GM19372 (cell line): ENCODE measurements at regions not wholly inside any gene's neighbourhood (a gene's known extent, or its start where the extent isn't known, plus 50 kb on each side); places are given as distances from the start of the nearest gene placed in this dataset.

Experiments used
- ATAC-seq: cut with Tn5 transposase; IDR thresholded peaks from one replicate; pipeline ENCODE4 v1.9.1; 2021; ENCODE audit warnings: mild to moderate bottlenecking, low read depth, moderate library complexity; ENCODE audit not compliant: unreplicated experiment

DNA sequence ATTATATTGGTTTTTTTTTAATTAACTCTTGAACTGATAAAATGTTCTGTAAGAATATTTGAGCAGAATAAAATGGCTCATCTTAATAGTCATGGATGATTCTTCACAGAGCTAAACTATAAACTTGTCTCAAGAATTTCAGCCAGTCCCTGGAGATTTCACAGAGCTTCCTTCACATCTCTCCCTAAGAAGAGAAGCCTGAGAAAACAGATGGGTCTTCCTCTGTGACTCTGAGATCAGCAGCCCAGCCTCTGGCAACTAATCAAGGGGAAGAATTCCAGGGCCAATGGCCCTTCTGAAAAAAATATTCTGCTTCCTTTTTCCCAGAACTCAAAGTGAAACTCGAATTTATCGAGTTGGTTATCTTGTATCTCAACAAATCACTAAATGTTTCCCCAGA lies 122.2 kb upstream of the ITGA1 start:
- no peak for ATAC-seq

DNA sequence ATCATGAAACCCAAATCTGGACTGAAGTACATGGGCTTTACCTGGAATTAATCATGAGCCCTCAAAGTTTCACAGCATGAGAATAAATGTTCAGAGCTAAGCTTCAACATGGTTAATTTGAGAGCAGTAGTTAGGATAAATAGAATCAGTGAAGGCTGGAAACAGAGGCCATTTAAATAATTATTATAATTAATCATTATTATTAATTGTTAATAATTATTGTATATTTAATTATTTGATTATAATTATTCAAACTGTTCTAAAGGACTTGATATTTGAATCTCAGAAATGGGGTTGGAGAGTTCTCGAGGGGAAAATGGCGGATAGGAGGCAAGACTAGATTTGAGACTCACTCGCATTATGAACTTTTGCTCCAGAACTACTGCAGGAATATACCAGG lies 119.6 kb upstream of the ITGA1 start:
- no peak for ATAC-seq

DNA sequence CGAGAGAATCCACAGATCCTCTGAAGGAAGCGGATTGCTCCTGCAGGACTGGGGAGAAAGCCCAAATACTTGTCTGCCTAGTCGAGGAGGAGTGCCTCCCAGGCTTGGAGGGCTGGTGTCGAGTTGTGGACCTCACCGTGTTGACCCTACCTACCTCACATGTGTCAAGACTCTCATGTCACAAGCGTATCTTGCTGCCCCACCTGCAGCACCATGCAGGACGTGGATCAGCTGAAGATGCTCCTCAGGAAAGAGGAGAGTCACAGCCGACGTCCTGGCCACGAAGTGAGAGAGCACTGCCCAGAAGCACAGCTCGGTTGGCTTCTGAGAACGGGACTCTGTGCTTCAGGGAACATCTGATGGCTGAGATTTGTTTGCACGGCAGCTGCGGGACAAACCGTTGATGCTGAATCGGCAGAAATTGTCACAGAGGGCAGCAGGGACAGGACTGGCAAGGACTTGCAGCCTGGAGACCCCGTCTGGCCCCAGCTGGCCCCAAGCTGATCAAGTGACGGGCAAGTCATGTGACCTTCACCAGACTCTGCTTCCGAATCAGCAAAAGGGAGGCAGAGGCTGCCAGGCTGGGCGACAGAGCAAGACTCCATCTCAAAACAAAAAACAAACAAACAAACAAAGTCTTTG lies 119.1 kb upstream of the ITGA1 start:
- ATAC-seq = no peak

DNA sequence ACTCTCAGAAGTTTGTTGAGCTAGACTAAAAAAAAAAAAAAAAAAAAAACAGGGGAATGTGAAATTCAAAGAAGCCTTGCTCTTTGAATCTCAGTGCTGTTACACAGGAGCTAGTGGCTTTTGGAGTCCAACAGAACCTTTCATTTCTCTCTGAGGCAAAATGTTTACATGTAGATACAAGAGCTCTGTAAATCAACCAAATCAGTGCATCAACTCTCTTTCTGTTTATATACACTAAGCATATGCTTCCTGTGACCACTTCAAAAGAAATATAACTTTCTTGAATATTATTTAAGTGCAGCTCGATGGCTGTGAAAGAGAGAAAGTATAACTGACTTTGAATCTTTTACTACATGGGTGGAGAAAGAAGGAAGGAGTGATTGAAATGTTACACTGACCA lies 115.3 kb upstream of the ITGA1 start:
- ATAC-seq = no peak

DNA sequence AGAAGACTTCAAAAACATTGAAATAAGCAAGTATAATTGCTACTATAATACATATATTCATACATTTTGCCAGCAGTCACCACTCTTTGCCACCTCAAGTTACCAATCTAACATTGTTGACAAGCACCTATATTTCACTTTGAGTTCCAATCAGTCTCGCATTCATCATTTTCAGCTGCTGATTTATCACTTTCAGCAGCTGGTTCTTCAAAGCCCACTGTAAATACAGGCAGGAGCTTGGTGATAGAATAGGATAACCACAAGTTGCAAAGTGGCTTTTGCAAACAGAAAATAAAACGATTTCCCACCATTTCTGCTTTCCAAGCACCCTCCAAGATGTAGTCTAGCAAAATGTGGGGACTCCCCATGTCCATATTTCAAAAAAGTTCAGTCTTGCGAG lies 114.2 kb upstream of the ITGA1 start:
- no peak for ATAC-seq

DNA sequence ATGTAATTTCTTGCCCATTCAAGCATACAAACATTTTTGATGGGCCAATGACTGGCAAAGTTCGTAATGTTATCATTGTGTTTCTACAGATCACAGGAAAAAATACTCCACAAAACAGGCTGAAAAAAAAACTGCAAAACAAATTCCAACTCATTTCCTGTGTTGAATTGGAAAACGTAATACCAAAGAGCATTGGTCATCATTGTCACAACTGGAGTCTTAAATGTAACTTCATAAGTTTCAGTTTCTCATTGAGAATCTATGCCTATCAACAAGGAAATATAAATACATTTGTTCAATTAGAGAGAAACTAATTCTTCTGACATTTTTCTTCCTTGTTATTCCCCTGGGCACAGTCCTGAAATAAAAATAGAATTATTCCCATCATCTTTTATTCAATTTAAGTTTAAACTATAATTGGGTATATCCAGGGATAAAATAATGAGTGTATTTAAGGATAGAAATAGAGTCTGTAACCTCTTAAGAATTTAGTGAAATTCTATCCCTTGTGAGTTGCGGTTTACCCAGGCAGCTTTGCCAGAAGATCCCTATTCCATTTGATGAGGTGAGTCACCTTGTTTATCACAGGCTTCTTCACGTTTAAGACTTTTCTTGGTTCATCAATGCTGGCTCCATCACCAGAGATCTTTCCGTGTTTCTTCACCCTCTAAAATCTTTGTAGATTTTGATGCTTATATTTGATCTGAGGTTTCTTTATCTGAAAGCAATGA lies 112.7 kb upstream of the ITGA1 start:
- ATAC-seq = no peak

DNA sequence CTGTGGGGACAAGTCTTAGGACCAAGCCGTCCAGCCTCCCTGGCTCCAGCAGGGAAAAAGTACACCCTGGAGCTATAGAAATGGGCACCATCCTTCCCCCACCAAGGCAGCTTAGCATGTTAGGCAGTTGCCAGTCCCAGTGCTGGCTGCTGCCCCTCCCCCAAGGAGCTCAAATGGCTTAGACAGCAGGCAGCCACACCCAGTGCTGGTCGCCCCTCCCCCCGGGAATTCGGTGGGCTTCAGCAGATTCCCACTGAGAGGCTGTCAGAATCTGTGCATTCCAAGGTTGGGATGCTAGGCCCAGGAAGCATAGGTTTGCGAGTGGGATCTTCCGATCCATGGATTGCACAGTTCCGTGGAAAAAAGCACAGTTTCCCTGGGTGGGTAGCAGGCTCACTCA lies 105.2 kb upstream of the ITGA1 start:
- ATAC-seq = no peak

DNA sequence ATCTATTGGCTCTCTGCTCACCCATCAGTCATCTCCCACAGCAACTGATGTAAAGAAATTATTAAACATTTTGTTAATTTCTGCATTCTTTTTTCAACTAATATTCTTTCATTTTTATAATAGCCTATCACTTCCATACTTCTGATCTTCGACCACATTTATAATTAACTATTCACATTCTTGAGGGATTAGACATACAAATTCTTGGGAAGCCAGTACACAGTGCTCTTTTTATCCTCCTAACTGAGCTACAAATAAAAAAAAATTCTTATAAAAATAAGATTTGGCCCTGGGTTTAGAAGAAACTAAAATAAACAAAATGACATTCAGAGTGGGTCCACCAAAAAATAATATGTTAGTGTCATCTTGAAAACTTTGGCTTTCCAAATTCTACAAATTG lies 103.7 kb upstream of the ITGA1 start:
- ATAC-seq = no peak

DNA sequence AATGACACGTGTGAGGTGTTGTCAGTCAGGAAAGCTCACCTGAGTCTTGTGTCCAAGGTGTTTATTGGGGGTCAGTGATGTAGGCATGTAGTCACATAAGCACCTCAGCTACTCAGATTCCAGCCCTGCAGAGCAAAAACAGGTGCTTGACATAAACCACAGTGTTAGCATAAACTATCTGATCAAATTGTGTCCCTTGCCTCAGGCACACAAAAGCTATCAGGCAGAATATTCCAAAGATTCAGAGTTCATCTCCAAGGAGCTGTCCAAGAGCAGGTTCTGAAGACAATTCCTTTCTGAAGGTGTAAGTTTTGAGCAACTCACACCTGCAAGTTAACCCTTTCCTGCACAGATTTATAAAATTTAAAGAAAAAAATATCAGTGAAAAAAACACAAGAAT lies 102.2 kb upstream of the ITGA1 start:
- no peak for ATAC-seq

DNA sequence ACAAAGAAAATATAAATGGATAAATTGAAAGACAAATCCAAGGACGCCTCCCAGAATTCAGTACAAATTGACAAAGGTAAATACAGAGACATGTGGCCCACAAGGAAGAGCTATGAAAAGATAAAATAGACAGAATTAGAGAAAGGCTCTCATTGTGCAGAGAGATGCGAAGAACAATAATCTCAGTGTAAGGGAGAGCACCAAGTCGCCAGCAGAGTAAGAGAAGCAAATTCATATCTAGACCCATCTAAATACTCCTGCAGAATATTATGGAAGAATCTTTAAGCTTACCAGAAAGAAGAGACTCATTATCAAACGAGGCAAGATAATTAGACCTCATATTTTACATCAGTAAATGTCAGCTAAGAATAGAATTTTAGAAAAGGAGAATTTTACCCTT lies 101.7 kb upstream of the ITGA1 start:
- ATAC-seq = no peak

DNA sequence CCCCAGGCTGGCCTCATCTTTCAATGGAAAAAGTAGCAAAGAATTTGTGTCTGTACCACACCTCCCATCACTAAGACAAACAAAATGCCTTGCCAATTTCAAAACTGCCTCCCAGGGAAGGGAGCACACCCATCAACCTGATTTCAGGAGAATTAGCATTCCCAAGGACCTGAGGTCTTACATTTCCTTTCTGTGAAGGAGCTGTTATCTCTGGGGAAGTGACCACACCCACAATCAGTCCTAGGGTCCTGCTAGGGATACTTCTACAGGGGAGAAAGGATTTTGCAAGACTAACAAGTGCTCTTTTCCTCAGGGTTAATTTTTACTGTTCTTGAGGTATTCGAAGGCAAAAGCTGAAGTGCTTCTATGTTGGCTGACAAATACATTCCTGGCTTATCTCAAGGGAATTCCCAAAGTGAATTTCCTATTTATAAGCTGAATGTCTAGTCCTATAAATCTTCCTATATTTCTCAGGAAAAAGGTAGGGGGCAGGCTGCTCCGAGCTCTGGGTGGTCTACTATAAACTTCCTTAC lies 97.4 kb upstream of the ITGA1 start:
- no peak for ATAC-seq

DNA sequence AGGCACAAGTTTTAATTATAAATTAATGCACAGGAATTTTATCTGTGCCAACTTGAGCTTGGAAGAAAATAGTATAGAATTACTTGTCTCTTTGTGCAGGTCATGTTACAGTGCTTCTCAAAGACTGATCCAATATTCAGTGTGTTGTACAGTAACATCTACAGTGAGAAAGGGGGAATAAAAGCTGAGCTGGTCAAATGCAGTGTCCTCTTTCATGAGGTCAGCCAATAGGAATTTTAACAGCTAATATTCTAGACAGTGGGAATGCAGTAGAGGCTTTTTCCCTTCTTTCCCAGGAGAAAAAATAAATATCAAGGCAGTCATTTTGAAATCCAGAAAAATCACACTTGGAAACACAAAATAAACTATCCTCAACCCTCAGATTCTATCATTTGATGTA lies 95.7 kb upstream of the ITGA1 start:
- no peak for ATAC-seq

DNA sequence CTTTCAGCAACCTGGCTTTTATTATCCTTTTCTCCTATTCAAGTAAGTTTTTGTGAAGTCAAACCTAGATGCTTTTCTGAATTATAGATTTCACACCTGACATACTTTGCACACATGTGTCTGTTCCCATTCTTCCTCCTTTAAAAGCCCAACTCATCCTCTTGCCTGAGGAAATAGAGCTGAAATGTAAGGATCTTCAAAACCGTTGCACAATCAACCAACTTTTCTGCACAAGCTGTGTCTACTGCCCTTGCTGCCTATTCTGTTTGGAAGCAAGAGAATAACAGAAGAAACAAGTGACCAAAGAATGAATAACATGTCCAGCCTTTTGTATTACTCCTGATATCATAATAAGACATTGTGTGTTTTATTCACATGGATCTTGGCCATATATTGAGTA lies 95.1 kb upstream of the ITGA1 start:
- no peak for ATAC-seq

DNA sequence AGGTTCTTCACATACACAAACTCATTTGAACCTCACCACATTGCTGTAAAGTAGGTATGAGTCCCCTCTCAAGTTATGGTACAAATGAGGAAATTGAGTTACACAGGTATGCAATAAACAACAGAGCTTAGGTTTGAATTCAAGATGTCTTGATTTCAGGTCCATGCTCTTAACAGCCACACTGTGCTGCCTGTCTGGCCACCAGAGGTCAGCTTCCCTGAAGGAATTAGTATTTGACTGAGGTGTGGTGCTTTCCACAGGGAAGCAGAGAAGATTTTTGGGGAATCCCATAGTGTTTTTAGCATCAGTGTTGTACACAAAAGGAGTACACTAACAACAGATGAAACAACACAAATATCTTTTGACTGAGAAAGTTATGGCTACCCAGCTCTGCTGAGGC lies 94.4 kb upstream of the ITGA1 start:
- no peak for ATAC-seq

DNA sequence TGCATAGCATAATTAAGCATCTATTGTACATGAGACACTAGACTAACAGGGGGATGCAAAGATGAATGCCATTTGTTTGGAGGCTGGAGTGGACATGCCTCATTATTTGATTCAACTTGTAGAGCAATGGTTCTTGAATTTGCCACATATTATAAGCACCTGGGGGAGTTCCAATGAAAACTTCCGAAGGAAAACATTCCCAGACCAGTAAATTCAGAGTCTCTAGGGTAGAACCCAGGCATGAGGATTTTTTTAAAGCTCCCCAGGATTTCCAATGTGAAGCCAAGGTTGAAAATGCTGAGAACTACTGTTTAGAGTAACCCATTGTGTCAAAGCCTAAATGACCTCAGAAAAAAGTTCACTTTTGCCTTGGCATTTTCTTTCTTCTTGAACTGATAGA lies 93.9 kb upstream of the ITGA1 start:
- ATAC-seq = no peak

DNA sequence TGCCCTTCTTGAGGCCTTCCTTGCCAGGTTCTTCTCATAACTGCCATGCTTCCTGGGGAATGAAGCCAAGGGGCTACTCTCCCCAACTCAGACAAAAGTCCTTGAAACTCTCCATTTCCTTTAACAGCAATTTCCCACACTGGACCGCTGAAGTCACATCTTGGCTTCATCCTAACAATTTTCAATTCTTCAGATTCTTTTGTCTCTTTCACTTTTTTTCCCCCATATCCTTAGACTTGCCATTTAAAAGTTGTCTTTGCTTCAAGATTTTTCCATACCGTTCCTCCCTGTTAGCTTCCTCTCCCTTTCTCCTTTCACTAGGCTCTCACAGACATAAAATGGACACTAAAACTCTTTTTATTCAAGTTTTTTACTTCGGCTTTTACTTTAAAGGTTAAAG lies 93.1 kb upstream of the ITGA1 start:
- ATAC-seq = no peak

DNA sequence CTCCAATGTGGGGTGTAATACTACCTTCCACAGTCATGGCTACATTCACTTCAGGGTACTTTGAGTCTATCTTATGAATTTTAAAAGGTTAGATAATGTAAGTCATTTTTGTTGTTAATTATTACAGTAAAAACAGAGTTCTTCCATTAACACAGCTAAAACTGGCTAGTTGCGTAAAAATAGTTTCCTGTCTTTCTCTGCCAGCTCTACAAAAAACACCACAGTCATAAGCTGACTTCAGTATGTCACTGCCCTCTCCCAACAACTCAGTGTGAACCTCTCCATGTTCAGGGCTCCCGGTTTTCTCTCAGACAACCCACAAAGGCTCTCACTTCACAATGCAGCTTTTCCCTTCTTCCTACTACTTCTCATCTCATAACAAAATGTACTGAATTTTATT lies 84.8 kb upstream of the ITGA1 start:
- ATAC-seq = no peak

DNA sequence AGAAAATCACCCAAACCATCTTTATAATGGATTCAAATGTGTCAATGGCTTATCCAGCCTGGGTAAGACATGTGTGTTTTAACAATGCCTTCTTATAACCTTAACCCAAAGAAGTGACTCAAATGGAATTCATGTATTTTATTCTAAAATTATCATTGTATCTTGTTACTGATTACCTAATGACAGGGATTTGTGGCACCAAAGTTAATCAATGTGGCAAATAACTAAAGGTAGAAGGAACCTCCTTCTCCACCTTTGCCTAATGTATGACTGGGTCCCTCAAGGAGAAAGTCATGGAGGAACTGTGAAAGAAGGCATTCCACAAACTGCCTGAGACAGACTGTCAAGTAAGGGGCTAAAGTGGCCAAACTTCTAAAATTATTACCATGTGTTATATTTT lies 84.4 kb upstream of the ITGA1 start:
- ATAC-seq = no peak

DNA sequence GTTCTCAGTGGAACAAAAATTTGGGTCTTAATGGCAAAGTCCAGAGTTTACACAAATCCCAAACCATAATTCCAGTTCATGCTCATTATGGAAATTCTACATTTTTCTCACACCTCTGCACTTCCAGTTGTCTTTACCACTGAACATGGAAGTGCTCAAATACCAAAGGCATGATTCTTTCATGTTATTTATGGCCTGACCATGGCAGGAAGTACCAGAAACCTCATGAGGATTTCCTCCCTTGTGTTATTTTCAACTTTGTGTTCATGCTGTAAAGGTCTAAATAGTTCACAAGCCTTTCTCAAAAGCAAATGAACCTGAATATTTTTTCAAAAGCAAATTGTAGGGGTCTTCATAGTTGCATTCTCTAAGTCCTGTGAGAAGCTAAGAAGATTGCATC lies 82.0 kb upstream of the ITGA1 start:
- no peak for ATAC-seq

DNA sequence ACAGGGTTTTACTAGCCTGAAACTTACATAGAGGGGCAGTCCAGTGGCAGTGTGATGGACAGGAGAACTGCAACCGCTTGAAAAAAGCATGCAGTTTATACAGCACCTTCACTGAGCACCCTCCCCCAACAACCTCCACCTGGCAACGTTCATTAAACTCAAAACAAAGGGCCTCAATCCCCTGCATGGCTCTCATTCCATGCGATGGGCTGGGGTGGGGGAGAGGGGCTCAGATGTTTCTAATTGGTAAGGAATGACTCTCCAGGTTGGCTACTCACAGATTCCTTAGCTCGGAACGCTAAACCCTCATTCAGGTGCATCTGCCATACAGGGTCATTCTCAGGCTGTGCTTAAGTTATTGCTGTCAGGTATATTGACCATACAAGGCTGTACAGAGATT lies 80.9 kb upstream of the ITGA1 start:
- ATAC-seq = no peak

DNA sequence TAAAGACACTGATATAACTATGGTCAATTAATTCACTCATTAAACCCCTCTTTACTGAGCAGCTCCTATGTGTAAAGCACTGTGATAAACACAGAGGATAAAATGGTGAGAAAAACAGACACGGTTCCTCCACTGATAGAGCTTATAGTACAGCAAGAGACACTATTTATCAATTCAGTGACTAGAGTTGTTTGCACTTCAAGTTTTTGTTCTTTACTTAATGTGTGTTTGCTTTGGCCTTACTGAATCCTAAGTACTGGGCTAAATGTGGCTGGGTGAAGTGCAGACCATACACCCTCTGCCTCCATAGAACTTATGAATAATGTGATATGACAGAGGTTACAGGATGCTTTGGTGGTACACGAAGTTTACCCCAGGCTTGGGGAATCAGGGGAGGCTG lies 80.1 kb upstream of the ITGA1 start:
- no peak for ATAC-seq

DNA sequence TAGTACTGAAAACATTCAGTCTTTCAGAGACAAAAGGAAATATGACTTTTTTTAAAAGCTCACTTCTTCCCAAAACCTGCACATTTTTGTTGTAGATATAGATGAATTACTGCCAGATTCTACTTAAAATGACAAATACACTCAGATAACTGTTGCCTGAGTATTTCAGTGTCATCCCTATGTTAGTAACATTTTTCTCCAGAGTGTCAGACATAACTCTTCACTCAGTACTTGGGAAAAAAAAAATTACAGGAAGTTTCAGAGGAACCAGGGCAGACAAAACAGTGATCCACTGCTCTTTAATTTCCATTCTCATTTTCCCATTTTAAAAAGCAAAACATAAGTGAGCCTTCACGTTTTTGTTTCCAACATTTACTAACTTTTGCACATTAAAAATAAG lies 79.3 kb upstream of the ITGA1 start:
- no peak for ATAC-seq
